ENCODE measurements at regions not wholly inside any gene's neighbourhood (a gene's known extent, or its start where the extent isn't known, plus 50 kb on each side); places are given as distances from the start of the nearest gene placed in this dataset.
A peak's percentile ranks its signal among the peaks of the same experiment; 100 is the strongest.

DNA sequence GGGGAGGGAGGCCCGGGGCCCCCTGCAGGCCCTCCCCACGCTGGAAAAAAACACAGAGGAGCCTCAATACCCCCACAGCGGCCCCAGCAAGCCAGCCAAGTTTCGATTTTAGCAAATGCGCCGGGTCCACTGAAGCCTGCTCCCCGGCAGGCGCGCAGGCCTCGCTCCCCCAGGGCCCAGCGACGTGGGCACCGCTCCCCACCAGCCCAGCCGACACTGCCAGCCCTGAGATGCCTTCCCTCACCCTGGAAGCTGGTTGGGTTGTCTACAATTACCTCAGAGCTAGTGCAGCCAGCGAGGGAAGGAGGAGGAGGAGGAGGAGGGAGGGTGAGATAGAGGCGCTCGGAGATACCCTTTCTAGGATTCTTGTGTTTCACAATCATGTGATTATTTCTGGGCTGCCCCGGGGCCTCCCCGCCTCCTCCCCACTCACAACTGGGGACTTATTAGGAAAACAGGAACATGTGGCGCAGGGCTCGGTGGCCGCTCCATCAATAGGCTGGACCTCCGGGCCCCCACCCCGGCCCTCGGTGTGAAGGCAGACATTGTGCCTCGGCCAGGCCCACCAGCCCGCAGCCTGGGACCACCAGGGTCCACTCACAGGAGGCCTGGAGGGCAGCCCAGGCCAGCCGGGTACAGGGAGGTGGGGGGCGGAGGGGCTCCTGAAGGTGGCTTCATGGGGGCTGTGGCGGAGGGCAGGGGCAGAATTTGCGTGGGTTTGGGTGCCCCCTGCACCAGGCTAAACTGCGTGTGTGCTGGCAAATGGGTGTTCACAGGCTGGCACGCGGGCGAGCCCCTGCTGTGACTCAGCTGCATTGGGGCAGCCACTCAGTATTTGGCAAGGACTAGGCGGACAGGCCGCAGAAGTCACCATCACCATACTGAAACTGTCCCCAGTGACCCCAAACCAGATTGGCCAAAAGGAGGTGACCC, 109.9 kb downstream of the NCOR2 start:
- peak; percentile 26 for DNase-seq

DNA sequence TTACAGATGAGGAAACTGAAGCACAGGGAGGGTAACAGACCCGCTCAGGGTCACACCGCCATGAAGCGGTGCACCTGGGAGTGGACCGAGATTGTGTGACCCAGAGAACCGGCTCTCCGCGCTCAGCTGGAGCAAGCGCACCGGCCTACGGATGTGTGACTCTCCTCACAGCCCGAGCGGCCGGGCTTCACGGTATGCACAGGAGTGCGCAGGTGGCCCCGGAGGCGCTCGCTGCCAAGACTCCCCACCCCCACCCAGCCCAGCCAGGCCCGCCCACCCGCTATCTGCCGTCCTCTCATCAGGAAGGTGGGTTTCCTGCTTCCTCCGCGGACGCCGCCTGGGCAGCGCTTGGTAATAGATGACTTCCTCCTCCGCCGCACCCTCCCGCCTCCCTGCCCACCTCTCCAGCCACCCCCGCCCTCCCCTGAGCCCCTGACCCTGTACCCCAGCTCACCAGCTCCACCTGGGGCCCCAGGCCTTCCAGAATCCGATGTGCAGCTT, 110.7 kb downstream of the NCOR2 start:
- DNase-seq, result peak; percentile 19

DNA sequence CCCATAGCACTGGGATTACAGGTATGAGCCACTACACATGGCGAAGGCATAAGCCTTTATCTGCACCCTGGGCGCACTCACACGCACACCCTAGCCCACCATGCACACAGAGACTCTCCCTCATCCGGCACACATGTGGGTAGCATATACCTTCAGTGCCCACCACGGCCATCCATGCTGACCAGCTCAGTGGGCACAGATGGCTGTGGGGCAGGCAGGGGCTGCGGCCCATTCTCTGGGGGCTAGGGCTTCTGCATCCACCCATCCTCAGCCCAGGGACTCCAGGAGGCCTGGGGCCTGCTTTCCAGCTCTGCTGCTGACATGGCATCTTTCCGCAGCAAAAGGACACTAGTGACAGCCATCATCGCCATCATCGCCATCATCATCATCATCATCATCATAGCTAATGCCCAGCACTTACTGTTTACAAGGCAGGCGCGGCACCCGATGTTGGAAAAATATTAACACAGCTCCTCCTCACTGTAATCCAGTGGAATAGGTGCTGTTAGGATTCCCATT, 111.2 kb downstream of the NCOR2 start:
- DNase-seq, result no peak

DNA sequence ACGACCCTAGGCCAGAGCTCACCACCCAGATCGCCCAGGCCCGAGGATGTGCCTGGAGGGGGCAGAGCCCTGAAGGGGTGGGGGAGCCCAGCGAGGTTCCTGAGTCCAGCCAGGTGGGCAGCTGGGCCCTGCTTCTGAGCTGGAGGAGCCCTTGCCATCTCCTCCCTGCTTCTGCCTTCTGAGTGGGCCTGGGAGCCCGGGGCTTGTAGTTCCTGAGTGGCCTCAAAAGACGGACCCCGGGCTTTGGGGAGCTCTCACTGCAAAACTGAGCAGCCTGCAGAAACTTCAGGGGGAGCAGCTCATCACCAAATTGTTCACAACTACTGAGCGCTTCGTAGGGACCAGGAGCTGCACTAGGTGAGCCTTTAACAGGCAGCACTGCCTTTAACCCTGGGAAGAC, 112.1 kb downstream of the NCOR2 start:
- DNase-seq, result no peak

GRCh38 chr12:124454735-124455134, 112.7 kb downstream of the NCOR2 start:
- no peak for DNase-seq

DNA sequence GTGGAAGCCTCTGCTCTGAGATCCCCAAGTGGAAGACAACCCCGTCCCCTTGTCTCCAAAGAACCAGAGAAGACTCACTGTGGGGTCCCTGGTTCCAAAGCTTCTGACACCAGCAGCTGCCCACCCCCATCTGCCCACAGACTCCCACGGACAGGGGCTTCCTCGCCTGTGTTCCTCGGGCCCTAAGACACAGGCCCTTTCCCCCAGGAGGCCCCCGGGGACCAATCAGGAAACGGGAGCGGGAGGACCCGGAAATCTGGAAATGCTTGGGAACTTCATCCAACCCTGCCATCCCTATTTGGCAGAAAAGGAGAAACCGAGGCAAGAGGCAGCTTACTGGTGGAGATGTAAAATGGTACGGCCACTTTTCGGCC, 113.1 kb downstream of the NCOR2 start:
- DNase-seq, result no peak

GRCh38 chr12:124453419-124454351, 113.7 kb downstream of the NCOR2 start:
- peak; percentile 45 for DNase-seq

GRCh38 chr12:124452576-124453331, 114.7 kb downstream of the NCOR2 start:
- no peak for DNase-seq

DNA sequence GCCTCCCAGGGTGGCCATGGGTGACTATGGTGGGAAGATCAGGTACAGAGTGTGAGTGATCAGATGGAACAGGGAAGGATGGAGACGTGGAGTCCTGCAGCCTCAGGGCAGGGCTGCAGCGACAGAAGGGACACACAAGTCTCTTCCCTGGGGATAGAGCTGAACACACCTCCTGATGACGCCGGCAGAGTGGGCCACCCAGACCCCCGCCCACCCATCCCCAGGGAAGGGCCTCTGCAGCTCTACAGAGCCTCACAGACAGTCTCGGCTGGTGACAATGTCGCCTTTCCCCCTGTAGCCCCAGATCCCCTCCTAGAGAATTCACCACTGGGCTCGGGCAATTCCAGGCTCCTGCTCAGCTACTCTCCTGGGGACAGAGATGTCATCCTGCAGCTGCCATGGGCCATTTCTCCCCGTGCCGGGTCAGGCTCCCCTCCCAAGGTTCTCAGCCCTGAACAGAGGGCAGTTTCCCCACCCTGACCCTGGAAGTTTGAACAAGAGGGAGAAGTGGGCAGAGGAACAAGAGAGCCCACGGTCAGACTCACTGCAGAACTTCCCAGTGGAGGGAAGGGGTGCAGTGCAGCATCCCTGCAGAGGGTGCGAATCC, 115.7 kb downstream of the NCOR2 start:
- DNase-seq, result no peak

- DNase-seq, result no peak
These were observed 116.4 kb downstream of the NCOR2 start for GRCh38 chr12:124451016-124451415.

GRCh38 chr12:124450376-124450750, 117.0 kb downstream of the NCOR2 start:
- no peak for DNase-seq

DNA sequence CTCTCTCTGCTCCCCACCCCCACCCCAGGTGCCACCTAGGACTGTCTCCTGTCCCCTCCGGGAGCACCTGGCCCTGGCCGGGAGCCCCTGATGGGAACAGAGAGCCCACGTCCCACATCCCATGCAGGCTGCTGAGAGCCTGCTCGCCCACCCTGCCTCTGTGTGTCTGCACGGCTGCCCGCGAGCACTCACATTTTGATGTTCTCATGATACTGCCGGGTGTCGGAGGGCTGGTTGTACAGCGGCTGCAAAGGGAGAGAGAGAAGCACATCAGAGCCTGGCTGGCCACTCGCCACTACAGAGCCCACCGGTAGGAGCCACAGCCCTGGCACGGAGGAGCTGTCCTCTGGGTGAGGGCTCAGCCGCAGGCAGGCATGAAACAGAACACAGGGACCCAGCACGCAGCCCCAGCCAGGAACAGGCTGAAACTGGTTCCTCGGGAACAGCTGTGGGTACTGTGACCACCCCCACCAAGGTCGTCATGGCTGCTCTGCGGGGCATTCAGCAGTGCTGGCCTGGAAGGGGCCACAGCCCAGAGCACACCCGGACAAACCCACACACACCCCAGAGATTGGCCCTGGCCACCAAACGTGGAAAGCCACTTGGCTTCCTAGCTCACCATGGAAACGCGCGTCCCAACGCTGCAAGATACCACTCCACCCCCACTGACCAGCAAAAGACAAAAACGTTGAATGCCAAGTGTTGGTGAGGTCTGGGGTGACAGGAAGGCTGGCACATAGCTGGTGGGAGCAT, 117.6 kb downstream of the NCOR2 start:
- DNase-seq, result no peak

- no peak for DNase-seq
These were observed 118.3 kb downstream of the NCOR2 start for GRCh38 chr12:124448955-124449622.

DNA sequence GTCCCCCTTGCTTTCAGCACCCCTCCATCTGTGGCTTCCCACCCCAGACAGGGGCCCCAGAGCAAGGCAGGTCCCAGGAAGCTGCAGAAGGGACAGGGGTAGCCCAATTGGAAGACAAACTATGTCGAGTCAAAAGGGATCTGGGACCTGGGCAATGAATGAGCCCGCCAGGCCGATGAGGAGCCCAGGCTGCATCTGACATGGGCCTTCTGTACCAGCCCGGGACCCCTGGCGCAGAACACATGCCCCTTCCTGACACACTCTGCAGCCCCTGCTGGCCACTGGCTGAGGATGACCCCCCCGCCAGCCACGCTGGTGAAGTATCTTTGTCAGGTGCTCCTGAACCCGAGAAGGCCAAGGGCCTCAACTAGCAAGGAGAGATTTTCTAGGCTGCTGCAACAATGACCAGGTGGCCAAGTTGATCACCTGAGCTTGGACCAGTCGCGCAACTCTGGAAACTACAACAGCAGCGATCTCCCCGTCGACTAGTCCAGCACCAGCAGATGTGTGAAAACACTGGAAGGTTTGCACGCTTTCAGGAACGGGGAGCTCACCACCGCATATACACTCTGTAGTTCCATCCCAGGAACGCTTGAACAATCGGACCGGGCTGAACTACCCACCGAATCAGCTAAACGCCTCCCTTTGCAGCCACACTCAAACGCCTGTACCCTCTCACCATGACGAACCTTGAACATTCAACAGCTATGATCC, 119.0 kb downstream of the NCOR2 start:
- no peak for DNase-seq

DNA sequence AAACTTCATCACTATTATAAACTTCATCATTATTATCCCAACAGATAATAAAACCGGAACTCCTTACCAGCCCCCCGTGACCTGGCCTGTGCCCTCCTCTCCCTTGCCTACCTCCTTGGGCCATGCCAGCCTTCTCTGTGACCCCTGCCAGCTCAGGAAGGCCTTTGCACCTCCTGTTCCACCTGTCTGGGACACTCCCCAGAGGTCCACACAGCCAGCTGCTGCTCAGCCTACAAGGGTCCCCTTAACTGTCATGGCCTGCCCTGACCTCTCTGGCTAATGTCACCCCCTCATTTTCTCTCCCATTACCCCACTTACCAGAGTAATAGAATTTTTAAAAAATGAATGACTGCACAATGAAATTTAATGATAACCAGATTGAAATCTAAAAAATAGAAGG, 121.0 kb downstream of the NCOR2 start:
- no peak for DNase-seq

GRCh38 chr12:124445826-124446225, 121.6 kb downstream of the NCOR2 start:
- no peak for DNase-seq

DNA sequence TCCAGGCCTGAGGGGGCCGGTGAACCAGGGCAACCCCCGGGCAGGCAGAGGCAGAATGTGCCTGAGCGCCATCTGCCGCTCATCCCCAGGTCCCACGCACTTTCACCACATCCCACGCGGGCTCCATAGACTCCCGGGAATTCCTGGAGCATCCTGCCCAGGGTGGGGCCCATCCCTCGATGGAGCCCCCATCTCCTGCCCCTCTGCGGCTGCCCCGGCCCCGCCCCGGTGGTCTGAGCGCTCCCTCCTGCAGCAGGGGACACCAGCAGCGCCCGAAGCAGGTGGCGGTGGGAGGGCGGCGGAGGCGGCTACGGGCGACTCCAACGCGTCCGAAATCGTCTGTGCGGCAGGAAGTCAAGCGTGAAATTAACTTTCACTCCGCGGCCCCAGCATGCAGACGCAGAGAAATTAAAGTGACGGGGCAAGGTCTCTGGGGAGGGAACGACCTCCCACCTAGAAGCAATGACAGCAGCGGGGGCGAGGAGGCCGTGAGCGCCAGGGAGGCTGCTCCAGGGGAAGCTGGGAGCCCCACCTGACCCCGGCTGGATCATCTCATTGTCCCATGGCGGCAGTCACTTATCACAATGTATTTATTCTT, 122.2 kb downstream of the NCOR2 start:
- no peak for DNase-seq

- DNase-seq, result no peak
These were observed 123.3 kb downstream of the NCOR2 start for GRCh38 chr12:124443931-124444712.
